ENCODE measurements at regions not wholly inside any gene's neighbourhood (a gene's known extent, or its start where the extent isn't known, plus 50 kb on each side); places are given as distances from the start of the nearest gene placed in this dataset.

- Histone ChIP-seq H3K4me3 (ENCODE audit: low read length, poor library complexity, severe bottlenecking) (no peak overlapping the region), H3K36me3 (ENCODE audit: insufficient read depth, low read length) (no peaks in the 10 kb centered on the region), H3K79me2 (ENCODE audit: insufficient read depth, low read length) (no peaks in the 10 kb centered on the region), H3F3A (ENCODE audit: low read depth) (no peaks in the 10 kb centered on the region), H2AFZ (ENCODE audit: low read length) (no peak overlapping the region), H3K4me1 (ENCODE audit: insufficient read depth, low read length, poor library complexity, severe bottlenecking) (no peaks in the 10 kb centered on the region), H3K9me2 (replicated peaks; ENCODE audit: low read depth, low read length) (no peaks in the 10 kb centered on the region), H3K4me2 (ENCODE audit: low read depth, low read length, poor library complexity, severe bottlenecking) (no peak overlapping the region), H4K20me1 (ENCODE audit: insufficient read depth, low read length, poor library complexity, severe bottlenecking) (no peaks in the 10 kb centered on the region), H3K9ac (ENCODE audit: low read depth, low read length, poor library complexity, severe bottlenecking) (no peak overlapping the region), H3K9me3 (ENCODE audit: insufficient read depth, low read depth, low read length) (no peaks in the 10 kb centered on the region), H3K27me3 (ENCODE audit: insufficient read depth, low read length, poor library complexity, severe bottlenecking) (no peaks in the 10 kb centered on the region)
- TF ChIP-seq CTCF (conservative IDR thresholded peaks at IDR 0.05; ENCODE audit: low read length) (no peak), EZH2phosphoT487 (IDR thresholded peaks at IDR 0.05; ENCODE audit: borderline replicate concordance) (no peak)
These were observed 1237.3 kb upstream of the C9orf72 start for GRCh38 chr9:28810388-28811075.

- TF ChIP-seq EZH2phosphoT487 (IDR thresholded peaks at IDR 0.05; ENCODE audit: borderline replicate concordance) (no peak), CTCF (conservative IDR thresholded peaks at IDR 0.05; ENCODE audit: low read length) (peak; percentile 75)
- Histone ChIP-seq H3K9ac (ENCODE audit: low read depth, low read length, poor library complexity, severe bottlenecking) (peak overlapping the region; percentile 33), H3K9me2 (replicated peaks; ENCODE audit: low read depth, low read length) (no peaks in the 10 kb centered on the region), H3K9me3 (ENCODE audit: insufficient read depth, low read depth, low read length) (no peaks in the 10 kb centered on the region), H3K4me1 (ENCODE audit: insufficient read depth, low read length, poor library complexity, severe bottlenecking) (peaks cover 23% of the 10 kb centered on the region), H3K79me2 (ENCODE audit: insufficient read depth, low read length) (no peaks in the 10 kb centered on the region), H3K4me3 (ENCODE audit: low read length, poor library complexity, severe bottlenecking) (no peak overlapping the region), H3K4me2 (ENCODE audit: low read depth, low read length, poor library complexity, severe bottlenecking) (peak overlapping the region; percentile 51), H3F3A (ENCODE audit: low read depth) (no peaks in the 10 kb centered on the region), H3K27me3 (ENCODE audit: insufficient read depth, low read length, poor library complexity, severe bottlenecking) (no peaks in the 10 kb centered on the region), H2AFZ (ENCODE audit: low read length) (no peak overlapping the region), H4K20me1 (ENCODE audit: insufficient read depth, low read length, poor library complexity, severe bottlenecking) (no peaks in the 10 kb centered on the region), H3K36me3 (ENCODE audit: insufficient read depth, low read length) (no peaks in the 10 kb centered on the region)
These were observed 1247.5 kb upstream of the C9orf72 start for GRCh38 chr9:28820741-28821140.

GRCh38 chr9:28821240-28821639, 1248.0 kb upstream of the C9orf72 start:
- Histone ChIP-seq H3F3A (ENCODE audit: low read depth) (no peaks in the 10 kb centered on the region), H3K9ac (ENCODE audit: low read depth, low read length, poor library complexity, severe bottlenecking) (peak overlapping the region; percentile 33), H3K36me3 (ENCODE audit: insufficient read depth, low read length) (no peaks in the 10 kb centered on the region), H3K79me2 (ENCODE audit: insufficient read depth, low read length) (no peaks in the 10 kb centered on the region), H3K27me3 (ENCODE audit: insufficient read depth, low read length, poor library complexity, severe bottlenecking) (no peaks in the 10 kb centered on the region), H2AFZ (ENCODE audit: low read length) (no peak overlapping the region), H4K20me1 (ENCODE audit: insufficient read depth, low read length, poor library complexity, severe bottlenecking) (no peaks in the 10 kb centered on the region), H3K9me3 (ENCODE audit: insufficient read depth, low read depth, low read length) (no peaks in the 10 kb centered on the region), H3K4me2 (ENCODE audit: low read depth, low read length, poor library complexity, severe bottlenecking) (peak overlapping the region; percentile 51), H3K9me2 (replicated peaks; ENCODE audit: low read depth, low read length) (no peaks in the 10 kb centered on the region), H3K4me1 (ENCODE audit: insufficient read depth, low read length, poor library complexity, severe bottlenecking) (peaks cover 23% of the 10 kb centered on the region), H3K4me3 (ENCODE audit: low read length, poor library complexity, severe bottlenecking) (no peak overlapping the region)
- TF ChIP-seq CTCF (conservative IDR thresholded peaks at IDR 0.05; ENCODE audit: low read length): no peak
- no peak for TF ChIP-seq EZH2phosphoT487 (IDR thresholded peaks at IDR 0.05; ENCODE audit: borderline replicate concordance)

All from Loucy (cell line).